Activated T-cell treated with anti-CD3 and anti-CD28 coated beads for 1 hour (primary cell): ENCODE measurements at regions not wholly inside any gene's neighbourhood (a gene's known extent, or its start where the extent isn't known, plus 50 kb on each side); places are given as distances from the start of the nearest gene placed in this dataset.
"Not testable (repeated sequence)": the region's sequence is repeated elsewhere in the genome, so short reads cannot be mapped to it uniquely, and the experiment has no call there.

Source experiments
- DNase-seq: peaks from one replicate; pipeline ENCODE4 v3.0.0-alpha.2; 2020; ENCODE audit warnings: low read depth

DNA sequence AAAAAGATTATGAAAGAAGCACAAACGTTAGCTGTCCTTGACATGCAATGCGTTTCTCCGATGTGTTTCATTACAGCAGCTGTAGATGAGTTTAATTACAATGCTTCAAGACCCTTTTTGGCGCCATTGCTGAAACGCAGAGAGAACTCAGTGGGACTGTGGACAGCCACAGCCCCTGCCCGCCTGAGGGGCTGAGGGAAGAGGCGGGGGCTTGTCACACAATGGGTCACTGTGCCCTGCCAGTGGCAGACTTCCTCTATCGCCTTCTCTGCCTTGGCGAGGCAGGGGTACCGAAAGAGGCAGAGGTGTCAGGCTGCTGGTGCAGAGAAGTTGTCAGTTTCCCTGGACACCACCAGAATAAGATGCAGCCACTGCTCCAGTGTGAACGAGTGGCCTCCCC, 252.0 kb downstream of the NR2F2 start:
- DNase-seq, result no peak

DNA sequence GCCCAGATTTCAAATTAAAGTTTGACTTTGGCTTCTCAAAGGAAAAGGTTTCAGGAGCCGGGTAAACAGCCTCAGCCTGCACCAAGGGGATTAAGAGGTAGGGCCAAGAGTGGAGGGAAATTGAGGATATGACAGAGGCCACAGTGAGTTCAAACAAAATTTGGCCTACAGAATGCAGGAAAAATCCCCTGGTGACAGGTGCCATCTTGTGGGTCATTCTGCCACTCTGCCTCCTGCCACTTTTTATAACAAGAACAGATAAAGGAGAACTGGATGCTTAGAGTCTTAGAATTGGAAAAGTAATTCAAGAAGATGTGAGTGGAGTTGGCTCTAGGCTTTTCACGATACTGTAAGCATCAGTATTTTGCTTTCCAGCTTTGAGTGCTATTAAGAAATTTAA, 253.2 kb downstream of the NR2F2 start:
- DNase-seq, result no peak

DNA sequence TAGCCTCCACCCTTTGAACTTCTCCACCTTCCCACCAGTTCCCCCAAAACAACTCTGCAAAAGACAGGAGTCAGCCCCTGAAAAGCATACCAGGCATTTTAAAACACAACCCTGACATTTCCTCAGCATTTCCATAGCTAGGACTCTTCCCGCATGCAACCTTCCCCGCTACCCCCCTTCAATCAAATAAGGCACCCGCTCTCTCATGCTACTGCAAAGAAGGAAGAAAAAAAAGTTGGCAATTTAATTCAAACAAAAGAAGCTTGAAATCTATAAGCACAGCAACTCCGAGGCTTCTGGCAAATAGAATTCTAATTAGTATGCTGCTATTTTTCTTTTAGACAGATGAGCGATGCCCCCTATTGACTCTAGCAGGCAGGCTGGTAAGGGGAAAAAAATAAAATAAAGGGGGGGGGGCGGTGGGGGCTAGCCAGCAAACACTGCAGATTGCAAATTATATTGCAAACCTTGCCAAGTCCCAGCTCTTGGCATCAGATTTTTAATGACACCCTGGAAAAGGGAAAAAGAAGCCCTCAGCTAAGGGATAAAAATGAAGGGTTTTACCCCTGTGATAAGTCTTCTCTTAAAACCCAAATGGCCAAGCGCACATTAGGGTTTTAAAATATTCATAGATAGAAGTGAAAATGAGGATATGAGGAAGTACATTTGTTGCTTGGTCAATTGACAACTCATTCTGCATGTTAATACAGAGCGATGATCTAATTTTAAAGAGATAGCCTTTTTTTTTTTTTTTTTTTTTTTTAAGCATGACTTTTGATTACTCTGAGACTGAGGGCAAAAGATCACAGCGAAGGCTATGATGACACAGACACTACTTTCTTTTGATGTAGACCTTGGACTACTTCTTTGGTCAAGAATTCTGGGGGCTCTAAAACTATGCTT, 255.2 kb downstream of the NR2F2 start:
- no peak for DNase-seq

DNA sequence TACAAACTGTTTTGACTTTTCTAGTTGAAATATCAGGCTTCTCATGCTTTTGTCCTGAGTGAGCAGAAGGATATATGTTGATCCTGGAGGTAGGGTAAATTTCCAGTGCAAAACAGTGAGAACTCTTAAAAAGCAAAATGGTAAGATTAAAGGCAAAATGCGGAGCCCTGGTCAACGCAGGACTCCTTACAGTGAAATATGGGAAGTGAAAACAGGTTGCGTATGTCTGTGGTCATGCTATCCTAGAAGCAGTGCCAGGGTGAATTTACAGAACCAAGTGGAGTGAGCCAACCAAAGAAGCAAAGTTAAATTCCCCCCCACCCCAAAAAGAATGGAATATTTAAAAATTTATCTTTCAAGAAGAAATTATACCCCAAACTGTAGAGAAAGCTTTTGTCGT, 256.4 kb downstream of the NR2F2 start:
- no peak for DNase-seq

DNA sequence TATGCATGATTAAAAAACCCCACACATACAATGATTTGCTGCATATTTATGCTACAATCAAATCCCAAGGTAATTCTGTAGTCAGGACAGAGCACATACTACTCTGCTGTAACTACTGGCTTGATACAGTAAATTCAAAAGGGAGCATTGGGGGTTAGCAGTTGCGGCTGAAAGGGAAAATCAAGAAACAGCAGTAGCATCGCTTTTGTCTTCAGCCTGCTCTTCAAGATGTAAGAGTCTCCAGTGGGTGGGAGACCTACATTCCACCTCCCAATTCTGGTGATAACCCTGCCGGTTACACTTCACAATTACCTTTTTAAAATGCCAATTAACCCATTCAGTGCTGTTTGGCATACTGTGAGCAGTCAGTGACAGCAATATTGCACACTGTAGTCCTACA, 259.4 kb downstream of the NR2F2 start:
- DNase-seq, result no peak

DNA sequence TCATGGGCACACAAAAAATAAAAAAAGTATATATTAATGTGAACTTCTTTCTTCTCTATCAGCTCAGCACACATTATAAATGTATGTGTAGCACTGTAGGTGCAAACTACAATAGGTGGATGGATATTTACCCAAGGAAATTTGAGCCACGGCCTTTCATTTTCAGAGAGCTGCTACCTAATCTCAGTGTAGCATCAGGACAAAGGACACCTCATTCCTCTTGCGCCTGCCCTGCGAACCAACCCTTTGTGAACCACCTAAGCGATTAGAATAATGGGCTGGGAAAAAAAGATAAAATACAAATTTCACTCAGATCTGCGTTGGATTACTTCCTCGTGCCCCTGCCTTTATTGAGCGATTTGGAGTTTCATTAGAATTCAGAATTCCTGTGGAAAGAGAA, 263.2 kb downstream of the NR2F2 start:
- DNase-seq, result no peak

DNA sequence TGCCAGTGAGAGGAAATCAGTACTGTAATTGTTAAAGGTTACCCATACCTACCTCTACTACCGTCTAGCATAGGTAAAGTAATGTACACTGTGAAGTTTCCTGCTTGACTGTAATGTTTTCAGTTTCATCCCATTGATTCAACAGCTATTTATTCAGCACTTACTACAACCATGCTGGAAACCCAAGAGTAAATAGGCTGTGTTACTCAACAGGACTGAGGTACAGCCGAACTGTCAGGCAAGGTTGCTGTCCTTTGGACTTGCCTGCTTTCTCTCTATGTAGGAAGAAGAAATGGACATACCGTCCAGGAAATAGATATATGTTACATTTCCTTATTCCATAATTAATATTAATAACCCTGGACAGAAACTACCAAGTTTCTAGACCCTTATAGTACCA, 265.5 kb downstream of the NR2F2 start:
- no peak for DNase-seq

DNA sequence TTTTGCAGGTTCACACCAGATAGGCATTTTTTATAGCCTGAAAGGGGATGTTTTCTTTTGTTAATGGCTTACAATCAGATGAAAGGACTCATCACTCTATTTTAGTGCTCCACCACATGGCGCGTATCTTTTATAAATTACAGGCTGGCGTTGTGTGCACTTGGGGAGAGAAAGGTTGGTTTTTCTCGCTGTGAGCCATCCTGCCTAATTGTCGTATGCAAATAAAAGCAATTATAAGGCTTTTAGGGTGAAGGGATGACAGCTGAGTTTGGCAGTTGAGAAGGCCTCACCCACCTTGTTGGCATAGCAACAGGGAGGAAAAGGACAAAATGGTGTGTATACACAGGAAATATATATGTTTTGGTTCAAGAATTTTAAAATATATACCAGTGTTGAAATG, 268.0 kb downstream of the NR2F2 start:
- no peak for DNase-seq

DNA sequence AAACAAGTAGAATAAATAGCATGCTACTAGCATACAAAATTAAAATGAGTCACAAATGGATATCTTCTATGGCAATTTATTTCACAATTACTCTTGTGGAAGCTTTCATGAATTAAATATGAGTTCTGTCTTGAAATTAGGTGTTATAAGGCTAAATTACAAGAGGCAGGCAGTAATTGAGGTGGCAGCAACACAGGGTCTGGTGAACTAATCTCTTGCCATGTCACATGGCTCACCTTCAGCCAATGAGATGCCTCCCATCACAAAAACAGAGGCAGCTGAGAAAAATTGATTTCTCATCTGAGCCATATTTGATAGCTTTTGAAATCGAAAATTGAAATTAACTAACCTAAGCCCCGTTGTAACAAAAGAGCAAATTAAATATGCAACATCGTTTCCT, 268.8 kb downstream of the NR2F2 start:
- no peak for DNase-seq

DNA sequence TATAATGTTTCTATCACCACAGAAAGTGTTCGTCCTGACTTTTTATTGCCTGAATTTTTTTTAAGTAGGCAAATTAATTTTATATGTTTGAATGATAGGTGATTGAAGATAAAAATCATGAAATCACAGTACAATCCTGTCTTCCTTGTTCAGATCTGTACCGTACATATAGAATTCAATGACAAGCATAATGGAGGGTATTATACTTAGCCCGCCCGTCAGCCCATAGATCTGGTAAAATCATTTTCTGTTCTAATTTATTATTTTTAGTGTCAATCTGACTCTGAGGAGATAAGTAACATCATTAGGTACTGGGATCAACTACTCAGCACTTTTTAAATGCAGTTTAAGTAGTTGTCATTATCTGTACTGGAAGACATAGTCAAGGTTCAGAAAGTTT, 269.9 kb downstream of the NR2F2 start:
- DNase-seq, result no peak

DNA sequence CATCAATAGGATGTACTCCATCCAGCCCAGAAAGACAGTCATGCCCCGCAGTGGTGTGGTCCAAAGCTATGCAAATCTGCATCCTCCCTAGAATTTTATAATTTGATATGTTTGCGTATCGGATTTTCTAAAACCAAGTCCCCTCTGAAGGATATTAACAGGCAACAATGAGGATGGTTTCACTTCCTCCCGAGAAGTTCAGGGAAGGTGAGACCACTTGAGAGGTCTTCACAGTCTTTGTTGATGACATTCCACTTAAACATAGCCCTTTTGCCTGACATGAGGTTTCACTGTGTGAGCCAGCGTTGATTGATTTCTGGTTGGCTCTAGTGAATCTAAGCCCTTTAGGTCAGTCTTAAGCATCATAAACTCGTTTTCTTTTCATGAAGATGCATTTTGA, 276.1 kb downstream of the NR2F2 start:
- DNase-seq, result no peak

DNA sequence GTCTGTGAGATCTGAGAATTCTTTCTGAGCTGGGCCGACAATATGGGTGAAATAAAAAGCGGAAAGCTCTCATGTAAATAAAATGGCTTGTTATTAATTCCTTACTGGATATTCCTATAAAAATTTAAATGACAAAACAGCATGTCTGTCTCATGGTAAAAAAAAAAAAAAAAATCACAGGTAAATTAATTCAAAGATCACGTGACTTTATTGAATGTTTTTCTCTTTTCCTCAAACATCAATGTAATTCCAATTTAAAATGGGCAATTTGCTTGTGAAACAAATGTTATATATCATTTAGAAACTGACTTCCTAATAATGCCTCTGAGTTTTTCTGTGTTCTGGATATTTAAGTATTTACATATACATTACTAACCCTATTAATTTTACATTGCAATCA, 280.3 kb downstream of the NR2F2 start:
- DNase-seq, result no peak

DNA sequence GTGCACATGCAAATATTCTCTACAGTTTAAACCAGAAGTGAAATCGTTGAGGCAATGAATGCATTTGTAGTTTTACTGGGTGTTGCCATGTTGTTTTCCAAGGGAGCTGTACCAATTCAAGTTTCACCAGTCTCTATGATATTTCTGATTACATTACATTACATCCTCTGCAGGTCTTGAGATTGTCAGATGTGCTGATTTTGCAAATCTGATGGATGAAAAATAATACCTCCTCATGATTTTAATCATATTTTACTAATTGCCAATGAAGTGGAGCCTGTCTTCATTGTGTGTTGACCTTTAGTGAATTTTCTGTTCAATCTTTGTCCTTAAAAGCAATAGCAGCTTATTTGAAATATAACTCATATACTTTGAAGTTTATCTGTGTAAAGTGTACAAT, 282.4 kb downstream of the NR2F2 start:
- no peak for DNase-seq

DNA sequence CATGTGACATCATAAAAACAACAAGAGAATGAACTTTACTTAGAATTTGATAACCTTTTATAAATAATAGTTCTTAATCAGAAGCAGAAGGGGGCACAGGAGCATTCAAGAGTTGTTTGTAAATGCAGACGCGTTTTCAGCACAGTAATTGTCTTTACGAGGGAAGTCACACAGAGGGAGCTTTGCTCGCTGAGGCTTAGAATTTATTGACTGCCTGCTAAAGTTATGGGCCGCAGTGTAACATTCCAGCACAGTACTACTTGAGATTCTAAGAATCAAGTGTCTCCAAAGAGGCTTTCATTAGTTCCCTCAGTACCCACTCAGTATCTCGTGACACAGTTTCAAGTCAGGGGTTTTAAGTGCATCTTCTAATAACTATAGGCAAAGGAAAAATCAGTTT, 288.7 kb downstream of the NR2F2 start:
- no peak for DNase-seq

DNA sequence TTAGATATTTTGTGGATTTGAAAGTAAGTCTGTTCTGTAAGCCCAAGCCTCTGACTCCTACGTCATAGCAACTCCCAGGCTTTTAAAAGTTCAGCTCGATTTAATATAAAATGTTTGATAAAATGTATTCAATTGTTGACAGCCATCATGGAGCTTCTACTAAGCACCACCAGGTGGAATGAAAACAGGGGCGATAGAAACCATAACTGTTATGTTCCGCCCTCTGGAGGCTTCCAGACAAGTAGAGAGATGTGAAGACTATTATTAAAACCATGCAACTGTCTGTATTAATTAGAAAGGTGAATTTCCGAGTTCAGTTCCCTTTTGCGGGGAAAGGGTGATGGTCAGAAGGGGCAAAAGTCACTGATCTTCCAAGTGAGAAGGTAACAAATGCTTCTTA, 292.2 kb downstream of the NR2F2 start:
- DNase-seq, result no peak

DNA sequence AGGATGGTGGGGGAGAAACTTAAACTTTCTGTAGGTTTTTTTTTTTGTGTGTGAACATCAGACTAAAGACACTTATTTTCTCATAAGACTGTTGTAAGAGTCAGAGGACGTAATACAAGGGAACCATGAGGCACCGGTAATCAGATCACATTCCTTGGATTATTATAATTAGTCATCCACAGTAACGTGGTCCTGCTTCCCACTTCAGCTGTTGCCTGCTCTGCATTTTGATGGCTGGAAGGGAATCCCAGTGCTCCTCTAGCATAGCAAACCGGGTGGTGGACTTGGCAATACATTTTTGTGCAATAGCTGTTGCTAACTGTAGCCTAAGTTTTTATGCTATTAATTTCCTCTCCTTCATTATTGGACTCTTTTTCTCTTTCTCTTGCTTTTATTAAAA, 294.8 kb downstream of the NR2F2 start:
- DNase-seq, result no peak

DNA sequence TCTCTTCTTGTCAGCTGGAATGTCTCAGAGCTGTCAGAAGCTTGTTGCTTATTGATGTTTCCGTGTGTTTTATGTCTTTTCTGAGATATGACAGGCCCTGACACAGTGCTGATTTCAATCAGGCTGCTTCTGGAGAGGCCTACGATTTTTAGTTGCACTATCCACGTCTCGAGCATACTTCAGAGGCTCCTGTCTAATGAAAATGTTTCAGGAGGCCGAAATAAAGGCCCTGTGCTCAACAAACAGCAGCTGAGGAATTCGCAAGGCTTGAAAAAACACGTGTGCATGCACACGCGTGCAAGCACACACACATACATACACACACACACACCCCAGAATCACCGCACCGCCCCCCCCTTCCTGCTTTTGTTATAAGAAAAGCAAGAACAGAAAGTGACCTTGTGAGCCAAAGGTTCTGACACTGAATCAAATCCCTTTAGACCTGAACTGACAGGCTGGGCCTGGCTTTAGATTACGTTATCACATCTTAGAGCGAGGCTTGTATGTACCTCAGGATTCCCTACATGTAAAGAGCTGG, 296.6 kb downstream of the NR2F2 start:
- no peak for DNase-seq

DNA sequence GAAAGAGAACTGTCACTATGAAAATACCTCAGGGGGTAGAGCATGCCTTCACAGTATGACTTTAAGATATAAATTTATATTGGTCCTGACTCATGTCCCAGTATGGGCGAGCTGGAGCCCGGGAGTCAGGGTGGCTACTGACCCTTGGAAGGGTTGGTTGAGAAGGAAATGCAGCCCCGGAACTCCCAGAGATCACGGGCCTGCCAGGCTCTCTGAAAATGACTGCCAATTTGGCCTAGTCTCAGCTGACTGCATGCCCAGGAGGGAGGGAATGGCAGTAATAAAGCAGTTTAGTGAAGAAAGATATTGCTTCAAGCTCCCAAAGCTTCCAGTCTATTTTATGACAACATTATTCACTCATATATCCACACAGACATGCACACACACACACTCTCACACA, 299.0 kb downstream of the NR2F2 start:
- no peak for DNase-seq

DNA sequence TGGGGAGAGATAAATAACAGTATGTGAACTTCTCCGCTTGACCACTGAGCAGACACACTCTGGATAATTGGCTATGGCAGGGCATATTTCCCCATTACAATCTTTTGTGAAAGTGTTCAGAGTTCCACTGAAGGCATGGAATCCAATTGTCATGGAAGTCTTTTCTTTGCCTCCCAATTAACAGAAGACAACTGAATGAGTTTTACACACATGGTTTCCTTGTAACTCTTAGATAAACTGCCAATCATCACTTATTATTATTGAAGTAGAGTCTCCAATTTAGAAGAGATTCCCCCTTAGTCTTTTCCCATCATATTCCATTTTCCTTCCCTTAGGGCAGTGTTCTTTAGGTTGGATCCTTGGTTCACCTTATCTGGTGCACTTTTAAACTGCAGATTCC, 308.3 kb downstream of the NR2F2 start:
- no peak for DNase-seq

DNA sequence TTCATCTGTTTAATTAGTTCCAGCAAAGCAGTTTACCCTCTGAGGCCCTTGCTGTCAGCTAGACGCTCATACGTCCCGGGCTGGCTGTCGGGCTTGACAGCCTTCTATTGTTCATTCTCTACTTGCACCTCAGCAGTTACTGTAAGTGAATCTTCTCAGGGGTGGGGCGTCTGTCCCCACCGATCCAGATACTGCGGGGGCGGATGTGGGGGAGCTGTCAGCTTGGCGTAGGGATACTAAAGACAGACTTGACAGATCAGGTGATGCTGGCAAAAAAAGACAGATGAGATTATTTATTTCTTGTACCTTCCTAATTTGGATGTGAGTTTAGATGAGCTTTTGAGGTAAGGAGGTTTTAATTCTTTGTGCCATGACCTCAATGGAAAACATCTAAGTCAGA, 315.3 kb downstream of the NR2F2 start:
- DNase-seq, result no peak

DNA sequence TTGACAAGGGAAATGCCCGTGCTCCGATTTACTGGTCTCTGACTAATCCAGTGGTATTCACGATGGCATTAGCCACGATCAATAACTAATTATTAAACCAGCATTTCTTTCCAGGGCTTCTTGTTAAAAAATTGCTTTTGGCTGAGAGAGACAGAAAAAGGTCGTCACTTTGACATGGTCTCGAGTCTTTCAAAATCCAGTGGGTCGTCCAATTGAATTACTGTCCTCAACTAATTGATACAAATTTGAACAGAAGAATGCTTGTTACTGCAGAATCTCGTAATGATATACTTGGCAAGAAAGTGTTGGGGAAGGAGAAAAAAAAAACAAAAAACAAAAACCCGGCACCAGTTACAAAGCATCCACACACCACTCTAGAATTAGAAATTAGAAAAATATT, 318.4 kb downstream of the NR2F2 start:
- no peak for DNase-seq

DNA sequence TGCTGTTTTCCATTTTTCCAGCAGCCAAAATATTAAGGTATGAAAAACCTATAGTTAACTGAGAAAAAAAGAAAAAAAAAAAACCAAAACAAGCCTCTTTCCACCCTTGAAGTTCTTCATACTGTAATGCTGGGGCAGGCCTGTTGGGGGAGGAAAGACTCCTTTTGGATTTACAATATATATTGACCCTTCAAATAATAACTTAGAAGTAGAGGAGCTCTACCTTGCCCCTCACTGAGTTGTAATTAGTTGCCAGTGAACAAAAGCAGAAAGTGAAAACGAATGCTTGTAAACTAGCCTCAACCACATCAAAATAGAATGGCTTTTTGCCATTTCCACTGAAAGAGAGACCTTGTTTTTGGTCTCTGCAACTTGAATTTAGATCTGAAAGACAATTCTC, 326.6 kb downstream of the NR2F2 start:
- no peak for DNase-seq

DNA sequence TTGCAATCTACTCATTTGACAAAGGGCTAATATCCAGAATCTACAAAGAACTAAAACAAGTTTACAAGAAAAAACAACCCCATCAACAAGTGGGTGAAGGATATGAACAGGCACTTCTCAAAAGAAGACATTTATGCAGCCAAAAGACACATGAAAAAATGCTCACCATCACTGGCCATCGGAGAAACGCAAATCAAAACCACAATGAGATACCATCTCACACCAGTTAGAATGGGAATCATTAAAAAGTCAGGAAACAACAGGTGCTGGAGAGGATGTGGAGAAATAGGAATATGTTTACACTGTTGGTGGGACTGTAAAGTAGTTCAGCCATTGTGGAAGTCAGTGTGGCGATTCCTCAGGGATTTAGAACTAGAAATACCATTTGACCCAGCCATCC, 336.5 kb downstream of the NR2F2 start:
- DNase-seq, result not testable (repeated sequence)

DNA sequence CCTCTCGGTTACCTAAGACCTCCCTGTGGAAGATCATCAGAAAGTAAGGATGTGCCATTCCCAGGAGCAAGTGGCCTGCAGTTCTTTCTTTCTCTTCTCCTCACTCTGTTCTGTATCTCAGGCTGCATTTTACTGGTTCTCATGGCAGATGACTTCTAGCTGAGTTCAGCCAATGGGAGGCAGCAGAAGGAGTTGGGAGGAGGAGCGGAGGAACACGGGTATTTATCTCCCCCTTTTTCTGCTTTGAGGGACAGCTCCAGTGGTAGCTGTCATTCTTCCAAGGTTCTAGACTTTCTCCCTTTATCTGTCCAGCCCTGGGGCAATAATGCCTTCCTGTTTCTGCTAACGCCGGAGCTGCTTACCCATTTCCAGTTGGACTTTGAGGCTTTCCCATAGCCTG, 339.9 kb downstream of the NR2F2 start:
- DNase-seq, result no peak
